DOHH2 (cell line): ENCODE measurements at regions not wholly inside any gene's neighbourhood (a gene's known extent, or its start where the extent isn't known, plus 50 kb on each side); places are given as distances from the start of the nearest gene placed in this dataset.

Source experiments
- CTCF ChIP-seq: fragments of 200-600 bp; sonication (generic); IDR thresholded peaks from one replicate; pipeline ENCODE4 v1.5.1; 2014; ENCODE audit warnings: antibody characterized with exemption, mild to moderate bottlenecking, low read depth, low read length; ENCODE audit not compliant: poor library complexity, severe bottlenecking
- EZH2phosphoT487 ChIP-seq: fragments of 200-600 bp; sonication (generic); IDR thresholded peaks from 2 replicates; pipeline ENCODE4 v1.6.1; 2017; ENCODE audit warnings: borderline replicate concordance, mild to moderate bottlenecking, antibody characterized with exemption, low read length, moderate library complexity, mixed read lengths

GRCh38 chr9:1272488-1272887, 222.3 kb downstream of the DMRT2 start:
- TF ChIP-seq CTCF, result no peak
- no peak for TF ChIP-seq EZH2phosphoT487
